ENCODE measurements at regions not wholly inside any gene's neighbourhood (a gene's known extent, or its start where the extent isn't known, plus 50 kb on each side); places are given as distances from the start of the nearest gene placed in this dataset.

GRCh38 chr10:56142092-56142728 is 218.8 kb downstream of the ZWINT start:
- TF ChIP-seq CTCF (IDR thresholded peaks at IDR 0.05) = no peak
- H3K4me3 ChIP-seq = no peak overlapping the region

GRCh38 chr10:56139405-56139804 is 221.7 kb downstream of the ZWINT start:
- no peak for TF ChIP-seq CTCF (IDR thresholded peaks at IDR 0.05)
- Histone ChIP-seq H3K36me3 (no peaks in the 10 kb centered on the region), H3K4me1 (no peaks in the 10 kb centered on the region), H3K27ac (no peak overlapping the region), H3K9me3 (no peaks in the 10 kb centered on the region), H3K27me3 (no peaks in the 10 kb centered on the region), H3K4me3 (no peak overlapping the region), H3K9ac (ENCODE audit: low read depth in 2 of 2, low read length in 2 of 2) (no peak overlapping the region)
- DNase-seq = no peak
- intact Hi-C loops (cut with DNase I) = no loop called here

More at GRCh38 chr10:56142092-56142728, 218.8 kb downstream of the ZWINT start:
- intact Hi-C loops (cut with DNase I) = no loop called here
- H3K4me1 ChIP-seq = no peaks in the 10 kb centered on the region
- no peaks in the 10 kb centered on the region for H3K9me3 ChIP-seq
- H3K27me3 ChIP-seq = no peaks in the 10 kb centered on the region
- H3K36me3 ChIP-seq = no peaks in the 10 kb centered on the region
- no peak overlapping the region for H3K9ac ChIP-seq (ENCODE audit: low read depth in 2 of 2, low read length in 2 of 2)
- DNase-seq = no peak
- H3K27ac ChIP-seq = no peak overlapping the region

- H3K9ac ChIP-seq (ENCODE audit: low read depth in 2 of 2, low read length in 2 of 2) = no peak overlapping the region
- no peak overlapping the region for H3K4me3 ChIP-seq
- H3K4me1 ChIP-seq = no peaks in the 10 kb centered on the region
- no peak for TF ChIP-seq CTCF (IDR thresholded peaks at IDR 0.05)
- no peaks in the 10 kb centered on the region for H3K36me3 ChIP-seq
- no peaks in the 10 kb centered on the region for H3K9me3 ChIP-seq
- intact Hi-C loops (cut with DNase I) = no loop called here
- no peak overlapping the region for H3K27ac ChIP-seq
- no peak for DNase-seq
- no peaks in the 10 kb centered on the region for H3K27me3 ChIP-seq
These were observed 225.2 kb downstream of the ZWINT start for GRCh38 chr10:56135828-56136227.

- TF ChIP-seq CTCF (IDR thresholded peaks at IDR 0.05) = no peak
- no peaks in the 10 kb centered on the region for H3K4me1 ChIP-seq
- H3K9me3 ChIP-seq = no peaks in the 10 kb centered on the region
- H3K27ac ChIP-seq = no peak overlapping the region
- no peaks in the 10 kb centered on the region for H3K36me3 ChIP-seq
- H3K4me3 ChIP-seq = no peak overlapping the region
- H3K27me3 ChIP-seq = no peaks in the 10 kb centered on the region
- intact Hi-C loops (cut with DNase I) = no loop called here
- no peak for DNase-seq
- H3K9ac ChIP-seq (ENCODE audit: low read depth in 2 of 2, low read length in 2 of 2) = no peak overlapping the region
These were observed 237.8 kb downstream of the ZWINT start for GRCh38 chr10:56123247-56123646.

- TF ChIP-seq CTCF (IDR thresholded peaks at IDR 0.05) = no peak
- intact Hi-C loops (cut with DNase I) = no loop called here
- no peaks in the 10 kb centered on the region for H3K4me1 ChIP-seq
- DNase-seq = no peak
- no peak overlapping the region for H3K9ac ChIP-seq (ENCODE audit: low read depth in 2 of 2, low read length in 2 of 2)
- no peaks in the 10 kb centered on the region for H3K9me3 ChIP-seq
- H3K27ac ChIP-seq = no peak overlapping the region
- no peak overlapping the region for H3K4me3 ChIP-seq
- no peaks in the 10 kb centered on the region for H3K36me3 ChIP-seq
- H3K27me3 ChIP-seq = no peaks in the 10 kb centered on the region
These were observed 244.4 kb downstream of the ZWINT start for GRCh38 chr10:56116684-56117083.
